ENCODE measurements at regions not wholly inside any gene's neighbourhood (a gene's known extent, or its start where the extent isn't known, plus 50 kb on each side); places are given as distances from the start of the nearest gene placed in this dataset.

- TF ChIP-seq CTCF (IDR thresholded peaks at IDR 0.05 in 4 of 5, conservative IDR thresholded peaks at IDR 0.05 in 1 of 5) (no peak), POLR2A (IDR thresholded peaks at IDR 0.05) (no peak)
Observed at GRCh38 chr5:51276250-51276649, 107.0 kb upstream of the ISL1 start.

All from gastrocnemius medialis (tissue), 4 donors.